K562 (cell line): ENCODE measurements at regions not wholly inside any gene's neighbourhood (a gene's known extent, or its start where the extent isn't known, plus 50 kb on each side); places are given as distances from the start of the nearest gene placed in this dataset.

ENCODE experiments used
- BRD9 ChIP-seq: fragments of 450-650 bp; IDR thresholded peaks from 2 replicates; pipeline ENCODE4 v1.6.1; 2018; ENCODE audit warnings: low read depth; ENCODE audit not compliant: partially characterized antibody
- ELF2 ChIP-seq: fragments of 250-450 bp; sonication (Bioruptor Pico); IDR thresholded peaks from 2 replicates; pipeline ENCODE4 v1.5.0; 2021; ENCODE audit warnings: mild to moderate bottlenecking
- ELF4 ChIP-seq: fragments of 450-650 bp; formaldehyde crosslinking; IDR thresholded peaks from 2 replicates; pipeline ENCODE4 v1.4.0; 2022; ENCODE audit warnings: missing genetic modification characterization
- ETS2 ChIP-seq: IDR thresholded peaks from 2 replicates; pipeline ENCODE4 v1.6.1; 2016; ENCODE audit warnings: borderline replicate concordance, missing genetic modification characterization, mild to moderate bottlenecking, moderate library complexity, missing compliant biosample characterization; ENCODE audit not compliant: poor library complexity, severe bottlenecking
- GABPB2 ChIP-seq: fragments of 250-450 bp; sonication (Bioruptor Pico); conservative IDR thresholded peaks from 2 replicates; pipeline ENCODE4 v1.5.1; 2021; ENCODE audit warnings: mild to moderate bottlenecking
- HDAC1 ChIP-seq, 2 experiments: fragments of 450-650 bp; IDR thresholded peaks; 2 replicates each; pipeline ENCODE4 v1.6.1; 2016 to 2017; ENCODE audit warnings: inconsistent platforms in 1 of 2, mild to moderate bottlenecking in 1 of 2, moderate library complexity in 1 of 2
- KDM4B ChIP-seq, 2 experiments: fragments of 450-650 bp in 1 of 2; sonication (generic) in 1 of 2; IDR thresholded peaks; 2 replicates each; pipeline ENCODE4 v1.6.1; 2016 to 2017; ENCODE audit warnings: borderline replicate concordance in 2 of 2, antibody characterized with exemption in 1 of 2, low read depth in 1 of 2, mild to moderate bottlenecking in 1 of 2
- NCOA4 ChIP-seq: fragments of 450-650 bp; IDR thresholded peaks from 2 replicates; pipeline ENCODE4 v1.6.1; 2018; ENCODE audit warnings: mild to moderate bottlenecking; ENCODE audit not compliant: partially characterized antibody
- NEUROD1 ChIP-seq: fragments of 150-350 bp; IDR thresholded peaks from 2 replicates; pipeline ENCODE4 v1.6.1; 2014; ENCODE audit warnings: borderline replicate concordance, low read length, low read depth; ENCODE audit not compliant: partially characterized antibody
- NFE2L1 ChIP-seq: fragments of 450-650 bp; IDR thresholded peaks from 2 replicates; pipeline ENCODE4 v1.6.1; 2016; ENCODE audit warnings: missing genetic modification characterization, low read depth, mild to moderate bottlenecking, missing compliant biosample characterization, moderate library complexity, borderline replicate concordance
- PHF21A ChIP-seq: fragments of 450-650 bp; IDR thresholded peaks from 2 replicates; pipeline ENCODE4 v1.6.1; 2017; ENCODE audit warnings: low read depth, borderline replicate concordance
- RAD21 ChIP-seq, 2 experiments: fragments of 250-450 bp in 1 of 2; fragments of 450-650 bp in 1 of 2; sonication (Bioruptor Pico) in 1 of 2; formaldehyde crosslinking in 1 of 2; IDR thresholded peaks in 1 of 2; conservative IDR thresholded peaks in 1 of 2; 2 replicates each; pipeline versions ENCODE4 v1.4.0 to v1.8.0; 2020 to 2022; ENCODE audit warnings: mild to moderate bottlenecking in 2 of 2, moderate library complexity in 1 of 2
- RCOR1 ChIP-seq, 2 experiments: IDR thresholded peaks; 2 replicates each; pipeline ENCODE4 v1.6.1; 2012; ENCODE audit warnings: low read depth in 2 of 2, low read length in 2 of 2, borderline replicate concordance in 1 of 2, improper control_type of control experiment in 1 of 2
- TCF3 ChIP-seq: sonication (generic); formaldehyde crosslinking; IDR thresholded peaks from 2 replicates; pipeline ENCODE4 v1.4.0; 2020; ENCODE audit warnings: mild to moderate bottlenecking, missing genetic modification reagents
- ZBTB7A ChIP-seq: IDR thresholded peaks from 2 replicates; pipeline ENCODE4 v1.6.1; 2011; ENCODE audit warnings: low read depth, mild to moderate bottlenecking, low read length, moderate library complexity, borderline replicate concordance; ENCODE audit not compliant: control insufficient read depth
- ZKSCAN8 ChIP-seq: fragments of 200-800 bp; sonication (Bioruptor generic); IDR thresholded peaks from 2 replicates; pipeline ENCODE4 v1.6.1; 2016; ENCODE audit warnings: missing genetic modification characterization, missing compliant biosample characterization
- ZNF445 ChIP-seq: fragments of 250-450 bp; sonication (Bioruptor Pico); IDR thresholded peaks from 2 replicates; pipeline ENCODE4 v1.4.0; 2020; ENCODE audit warnings: low read depth, mild to moderate bottlenecking, moderate library complexity
- TF ChIP-seq, protein P1 (sequence below): fragments of 450-650 bp; IDR thresholded peaks from 2 replicates; pipeline ENCODE4 v1.6.1; 2016
- TF ChIP-seq, protein P2 (sequence below): sonication (generic); formaldehyde crosslinking; IDR thresholded peaks from 2 replicates; pipeline ENCODE4 v1.9.0; 2022; ENCODE audit warnings: mild to moderate bottlenecking, missing genetic modification reagents
- TF ChIP-seq, protein P3 (sequence below): fragments of 150-350 bp; conservative IDR thresholded peaks from 2 replicates; pipeline ENCODE4 v1.6.1; 2014; ENCODE audit warnings: low read length
- TF ChIP-seq, protein P4 (sequence below): fragments of 250-450 bp; sonication (Bioruptor Pico); IDR thresholded peaks from 2 replicates; pipeline ENCODE4 v1.8.0; 2021; ENCODE audit warnings: mild to moderate bottlenecking, moderate library complexity
- TF ChIP-seq, protein P5 (sequence below): sonication (generic); IDR thresholded peaks from 2 replicates; pipeline ENCODE4 v1.6.1; 2016

DNA sequence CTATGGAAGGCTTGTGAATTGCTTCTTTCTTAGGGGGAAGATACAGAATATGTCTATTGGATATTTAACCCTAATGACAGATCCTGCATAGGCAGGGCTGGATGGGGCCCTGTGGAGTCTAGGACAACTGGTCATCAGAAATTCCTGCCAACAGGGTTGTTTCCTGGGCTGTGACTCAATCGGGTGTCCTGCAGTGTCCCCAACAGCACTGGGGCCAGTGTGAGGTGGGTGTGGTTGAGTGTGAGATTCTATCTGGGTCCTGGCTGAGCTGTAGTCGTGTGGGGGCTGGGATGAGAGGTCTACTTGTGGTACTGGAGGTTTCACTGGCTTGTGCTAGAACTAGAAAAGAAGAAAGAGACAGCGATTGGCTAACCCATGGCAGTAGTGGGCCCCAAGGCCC, 87.3 kb upstream of the WDR1 start (continued):
- no peak for TF ChIP-seq NCOA4
- no peak for TF ChIP-seq ZBTB7A
- TF ChIP-seq RCOR1 (IDR thresholded peaks at IDR 0.05; ENCODE audit: borderline replicate concordance in 1 of 2, low read depth in 2 of 2, low read length in 2 of 2): peak in 1 of 2 experiments; percentile 85; a peak in 2 of 4 replicates
- TF ChIP-seq KDM4B (IDR thresholded peaks at IDR 0.05; ENCODE audit: borderline replicate concordance in 2 of 2, low read depth in 1 of 2): no peak
- TF ChIP-seq ZNF445 (CRISPR knock-in tag): no peak
- TF ChIP-seq, protein P1, sequence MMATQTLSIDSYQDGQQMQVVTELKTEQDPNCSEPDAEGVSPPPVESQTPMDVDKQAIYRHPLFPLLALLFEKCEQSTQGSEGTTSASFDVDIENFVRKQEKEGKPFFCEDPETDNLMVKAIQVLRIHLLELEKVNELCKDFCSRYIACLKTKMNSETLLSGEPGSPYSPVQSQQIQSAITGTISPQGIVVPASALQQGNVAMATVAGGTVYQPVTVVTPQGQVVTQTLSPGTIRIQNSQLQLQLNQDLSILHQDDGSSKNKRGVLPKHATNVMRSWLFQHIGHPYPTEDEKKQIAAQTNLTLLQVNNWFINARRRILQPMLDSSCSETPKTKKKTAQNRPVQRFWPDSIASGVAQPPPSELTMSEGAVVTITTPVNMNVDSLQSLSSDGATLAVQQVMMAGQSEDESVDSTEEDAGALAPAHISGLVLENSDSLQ: 0 out of 2 replicates have a peak, but pooled peaks have one; percentile 6
- no peak for TF ChIP-seq ZKSCAN8 (CRISPR knock-in tag)
- TF ChIP-seq BRD9: peak; percentile 61
- TF ChIP-seq, protein P2, sequence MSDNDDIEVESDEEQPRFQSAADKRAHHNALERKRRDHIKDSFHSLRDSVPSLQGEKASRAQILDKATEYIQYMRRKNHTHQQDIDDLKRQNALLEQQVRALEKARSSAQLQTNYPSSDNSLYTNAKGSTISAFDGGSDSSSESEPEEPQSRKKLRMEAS: no peak
- no peak for TF ChIP-seq ELF4 (CRISPR knock-in tag)
- no peak for TF ChIP-seq ETS2 (tag)
- TF ChIP-seq, protein P3, sequence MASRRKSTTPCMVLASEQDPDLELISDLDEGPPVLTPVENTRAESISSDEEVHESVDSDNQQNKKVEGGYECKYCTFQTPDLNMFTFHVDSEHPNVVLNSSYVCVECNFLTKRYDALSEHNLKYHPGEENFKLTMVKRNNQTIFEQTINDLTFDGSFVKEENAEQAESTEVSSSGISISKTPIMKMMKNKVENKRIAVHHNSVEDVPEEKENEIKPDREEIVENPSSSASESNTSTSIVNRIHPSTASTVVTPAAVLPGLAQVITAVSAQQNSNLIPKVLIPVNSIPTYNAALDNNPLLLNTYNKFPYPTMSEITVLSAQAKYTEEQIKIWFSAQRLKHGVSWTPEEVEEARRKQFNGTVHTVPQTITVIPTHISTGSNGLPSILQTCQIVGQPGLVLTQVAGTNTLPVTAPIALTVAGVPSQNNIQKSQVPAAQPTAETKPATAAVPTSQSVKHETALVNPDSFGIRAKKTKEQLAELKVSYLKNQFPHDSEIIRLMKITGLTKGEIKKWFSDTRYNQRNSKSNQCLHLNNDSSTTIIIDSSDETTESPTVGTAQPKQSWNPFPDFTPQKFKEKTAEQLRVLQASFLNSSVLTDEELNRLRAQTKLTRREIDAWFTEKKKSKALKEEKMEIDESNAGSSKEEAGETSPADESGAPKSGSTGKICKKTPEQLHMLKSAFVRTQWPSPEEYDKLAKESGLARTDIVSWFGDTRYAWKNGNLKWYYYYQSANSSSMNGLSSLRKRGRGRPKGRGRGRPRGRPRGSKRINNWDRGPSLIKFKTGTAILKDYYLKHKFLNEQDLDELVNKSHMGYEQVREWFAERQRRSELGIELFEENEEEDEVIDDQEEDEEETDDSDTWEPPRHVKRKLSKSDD: no peak
- TF ChIP-seq RAD21 (CRISPR knock-in tag; conservative IDR thresholded peaks at IDR 0.05 in 1 of 2, IDR thresholded peaks at IDR 0.05 in 1 of 2): peak in 1 of 2 experiments; percentile 33; a peak in 2 of 4 replicates
- TF ChIP-seq, protein P4, sequence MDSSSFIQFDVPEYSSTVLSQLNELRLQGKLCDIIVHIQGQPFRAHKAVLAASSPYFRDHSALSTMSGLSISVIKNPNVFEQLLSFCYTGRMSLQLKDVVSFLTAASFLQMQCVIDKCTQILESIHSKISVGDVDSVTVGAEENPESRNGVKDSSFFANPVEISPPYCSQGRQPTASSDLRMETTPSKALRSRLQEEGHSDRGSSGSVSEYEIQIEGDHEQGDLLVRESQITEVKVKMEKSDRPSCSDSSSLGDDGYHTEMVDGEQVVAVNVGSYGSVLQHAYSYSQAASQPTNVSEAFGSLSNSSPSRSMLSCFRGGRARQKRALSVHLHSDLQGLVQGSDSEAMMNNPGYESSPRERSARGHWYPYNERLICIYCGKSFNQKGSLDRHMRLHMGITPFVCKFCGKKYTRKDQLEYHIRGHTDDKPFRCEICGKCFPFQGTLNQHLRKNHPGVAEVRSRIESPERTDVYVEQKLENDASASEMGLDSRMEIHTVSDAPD (CRISPR knock-in tag): no peak
- TF ChIP-seq NEUROD1: peak; percentile 48
- TF ChIP-seq NFE2L1: no peak
- TF ChIP-seq PHF21A: 0 out of 2 replicates have a peak, but pooled peaks have one; percentile 75
- TF ChIP-seq TCF3 (CRISPR knock-in tag): 0 out of 2 replicates have a peak, but pooled peaks have one; percentile 27
- 0 out of 4 replicates have a peak, but pooled peaks of 1 of the 2 experiments have one; percentile 35 for TF ChIP-seq HDAC1 (IDR thresholded peaks at IDR 0.05)
- TF ChIP-seq, protein P5, sequence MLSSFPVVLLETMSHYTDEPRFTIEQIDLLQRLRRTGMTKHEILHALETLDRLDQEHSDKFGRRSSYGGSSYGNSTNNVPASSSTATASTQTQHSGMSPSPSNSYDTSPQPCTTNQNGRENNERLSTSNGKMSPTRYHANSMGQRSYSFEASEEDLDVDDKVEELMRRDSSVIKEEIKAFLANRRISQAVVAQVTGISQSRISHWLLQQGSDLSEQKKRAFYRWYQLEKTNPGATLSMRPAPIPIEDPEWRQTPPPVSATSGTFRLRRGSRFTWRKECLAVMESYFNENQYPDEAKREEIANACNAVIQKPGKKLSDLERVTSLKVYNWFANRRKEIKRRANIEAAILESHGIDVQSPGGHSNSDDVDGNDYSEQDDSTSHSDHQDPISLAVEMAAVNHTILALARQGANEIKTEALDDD: peak; percentile 83
- no peak for TF ChIP-seq GABPB2
- no peak for TF ChIP-seq ELF2
- TF ChIP-seq, all 486 proteins: peak for 78
